GM12878 (cell line): ENCODE measurements at regions not wholly inside any gene's neighbourhood (a gene's known extent, or its start where the extent isn't known, plus 50 kb on each side); places are given as distances from the start of the nearest gene placed in this dataset.

ENCODE experiments used
- ATAC-seq: fragments of 200-7000 bp; cut with Tn5 transposase; 3 replicates; pipeline ENCODE4 v1.9.1; 2020; ENCODE audit warnings: mild to moderate bottlenecking, moderate library complexity
- BruUV-seq: library from RNA; stranded (reverse); fragments of 400-500 nt; replicated peaks from 2 replicates; lab custom pipeline; 2021; lab: Mats Ljungman, UMichigan
- CTCF ChIA-PET: fragments of 300-600 bp; sonication (Branson Sonifier 250); formaldehyde crosslinking; extraction: SDS; loops from one replicate; lab custom pipeline; 2021; ENCODE audit warnings: inconsistent platforms; lab: Yijun Ruan, JAX
- POLR2A ChIA-PET: fragments of 350-600 bp; formaldehyde crosslinking; extraction: SDS; loops from one replicate; lab custom pipeline; 2021; ENCODE audit warnings: inconsistent platforms; lab: Charles Lee
- RAD21 ChIA-PET: fragments of 300-600 bp; sonication (Branson Sonifier 250); formaldehyde crosslinking; loops from one replicate; lab custom pipeline; 2023; ENCODE audit warnings: antibody characterized with exemption; ENCODE audit not compliant: unreplicated experiment; lab: Charles Lee
- SMC1A ChIA-PET: fragments of 300-600 bp; sonication (Branson Sonifier 250); formaldehyde crosslinking; loops from one replicate; lab custom pipeline; 2023; ENCODE audit not compliant: unreplicated experiment, uncharacterized antibody; lab: Charles Lee
- DNase-seq: peaks from one replicate; pipeline ENCODE4 v3.0.0-alpha.2; 2011; ENCODE audit warnings: low read depth, low spot score
- FAIRE-seq: peaks from 3 replicates; lab custom pipeline; 2011; peaks lifted over from hg19 to GRCh38; lab: Jason Lieb, UNC
- H2AFZ ChIP-seq: 2 replicates; pipeline ENCODE4 v1.6.0; 2011; ENCODE audit warnings: low read depth, low read length, control low read depth; ENCODE audit not compliant: control insufficient read depth
- H3K27ac ChIP-seq: 2 replicates; pipeline ENCODE4 v1.5.1; 2011; ENCODE audit warnings: control low read depth; ENCODE audit not compliant: control insufficient read depth, insufficient read depth
- H3K27me3 ChIP-seq, 2 experiments: replicated peaks in 1 of 2; 2 replicates each; pipeline versions ENCODE4 v1.6.0 to v1.6.1; 2011; ENCODE audit warnings: low read length in 1 of 2; ENCODE audit not compliant: control insufficient read depth in 2 of 2, insufficient read depth in 2 of 2
- H3K36me3 ChIP-seq, 2 experiments: 2 replicates each; pipeline ENCODE4 v1.5.1; 2011; ENCODE audit warnings: low read length in 1 of 2; ENCODE audit not compliant: control insufficient read depth in 2 of 2, insufficient read depth in 2 of 2
- H3K4me1 ChIP-seq: 2 replicates; pipeline ENCODE4 v1.6.1; 2011; ENCODE audit warnings: mild to moderate bottlenecking, low read length, moderate library complexity, mixed read lengths; ENCODE audit not compliant: control insufficient read depth, insufficient read depth
- H3K4me2 ChIP-seq: 2 replicates; pipeline ENCODE4 v1.6.0; 2011; ENCODE audit warnings: control low read depth; ENCODE audit not compliant: control insufficient read depth, insufficient read depth
- H3K4me3 ChIP-seq: fragments of 200-600 bp; sonication (generic); 2 replicates; pipeline ENCODE4 v1.5.1; 2016
- H3K79me2 ChIP-seq: 2 replicates; pipeline ENCODE4 v1.6.0; 2011; ENCODE audit warnings: low read length; ENCODE audit not compliant: control insufficient read depth, insufficient read depth
- H3K9ac ChIP-seq: 2 replicates; pipeline ENCODE4 v1.8.0; 2011; ENCODE audit warnings: low read length, control low read depth, mixed read lengths; ENCODE audit not compliant: control insufficient read depth, insufficient read depth
- H3K9me3 ChIP-seq: replicated peaks from 3 replicates; pipeline ENCODE4 v1.5.1; 2011; ENCODE audit warnings: mild to moderate bottlenecking, low read length; ENCODE audit not compliant: control insufficient read depth, insufficient read depth
- H4K20me1 ChIP-seq: 2 replicates; pipeline ENCODE4 v1.6.0; 2011; ENCODE audit not compliant: control insufficient read depth, insufficient read depth
- BCL11A ChIP-seq: IDR thresholded peaks from 2 replicates; pipeline ENCODE4 v1.6.1; 2011; ENCODE audit warnings: low read depth, low read length
- CBFB ChIP-seq: IDR thresholded peaks from 2 replicates; pipeline ENCODE4 v1.6.1; 2016; ENCODE audit warnings: antibody characterized with exemption, low read depth
- CHD2 ChIP-seq: IDR thresholded peaks from 2 replicates; pipeline ENCODE4 v1.6.1; 2011; ENCODE audit warnings: low read depth, low read length, improper control_type of control experiment, borderline replicate concordance
- EGR1 ChIP-seq, 2 experiments: IDR thresholded peaks; 1 replicate in 1 of 2; 2 replicates in 1 of 2; pipeline ENCODE4 v1.6.1; 2011 to 2012; ENCODE audit warnings: low read depth in 2 of 2, low read length in 2 of 2, borderline replicate concordance in 1 of 2, mild to moderate bottlenecking in 1 of 2, moderate library complexity in 1 of 2
- IRF4 ChIP-seq: IDR thresholded peaks from 2 replicates; pipeline ENCODE4 v1.6.1; 2011; ENCODE audit warnings: low read depth, low read length
- KDM1A ChIP-seq: fragments of 200-600 bp; sonication (generic); IDR thresholded peaks from 2 replicates; pipeline ENCODE4 v1.6.1; 2016; ENCODE audit warnings: borderline replicate concordance
- NFYA ChIP-seq: IDR thresholded peaks from 2 replicates; pipeline ENCODE4 v1.6.1; 2011; ENCODE audit warnings: low read depth, mild to moderate bottlenecking, low read length, improper control_type of control experiment, borderline replicate concordance
- RBBP5 ChIP-seq: fragments of 200-600 bp; sonication (generic); conservative IDR thresholded peaks from 2 replicates; pipeline ENCODE4 v1.6.1; 2016
- RELA ChIP-seq: fragments of 450-650 bp; IDR thresholded peaks from 2 replicates; pipeline ENCODE4 v1.8.0; 2014; ENCODE audit warnings: borderline replicate concordance; ENCODE audit not compliant: partially characterized antibody
- SMC3 ChIP-seq: IDR thresholded peaks from 2 replicates; pipeline ENCODE4 v1.6.1; 2011; ENCODE audit warnings: low read length, improper control_type of control experiment, borderline replicate concordance
- SRF ChIP-seq, 2 experiments: IDR thresholded peaks; 2 replicates each; pipeline ENCODE4 v1.6.1; 2011; ENCODE audit warnings: low read depth in 2 of 2, low read length in 2 of 2, mild to moderate bottlenecking in 1 of 2, moderate library complexity in 1 of 2
- STAT3 ChIP-seq: IDR thresholded peaks from 2 replicates; pipeline ENCODE4 v1.6.1; 2011; ENCODE audit warnings: low read depth, low read length, improper control_type of control experiment
- YY1 ChIP-seq: IDR thresholded peaks from 2 replicates; pipeline ENCODE4 v1.6.1; 2011; ENCODE audit warnings: low read depth, mild to moderate bottlenecking, low read length
- ZNF384 ChIP-seq: IDR thresholded peaks from 2 replicates; pipeline ENCODE4 v1.6.1; 2012; ENCODE audit warnings: low read depth, mild to moderate bottlenecking, low read length, improper control_type of control experiment, borderline replicate concordance
- WGBS: methylation state at CpG from one replicate; pipeline ENCODE4 v1.1.6; 2016; ENCODE audit warnings: low lambda C conversion rate; ENCODE audit not compliant: insufficient replicate concordance, insufficient coverage; ENCODE audit errors: missing lambda C conversion rate; 5-methylcytosine and 5-hydroxymethylcytosine counted together
- in situ Hi-C: fragments of 300-500 bp; cut with MboI; formaldehyde crosslinking; loops from 9 replicates; pipeline ENCODE4 v1.14.3; 2018; ENCODE audit warnings: mixed read lengths
- intact Hi-C: fragments of 100-400 bp; cut with micrococcal nuclease; formaldehyde crosslinking; loops from one replicate; pipeline ENCODE4 v1.14.2; 2022; ENCODE audit not compliant: unreplicated experiment
- TF ChIP-seq, protein P1 (sequence below): IDR thresholded peaks from 2 replicates; pipeline ENCODE4 v1.6.1; 2011; ENCODE audit warnings: low read depth, low read length, improper control_type of control experiment, borderline replicate concordance
- TF ChIP-seq, protein P2 (sequence below): fragments of 450-650 bp; IDR thresholded peaks from 2 replicates; pipeline ENCODE4 v1.6.1; 2017; ENCODE audit warnings: antibody characterized with exemption, mild to moderate bottlenecking, moderate library complexity

DNA sequence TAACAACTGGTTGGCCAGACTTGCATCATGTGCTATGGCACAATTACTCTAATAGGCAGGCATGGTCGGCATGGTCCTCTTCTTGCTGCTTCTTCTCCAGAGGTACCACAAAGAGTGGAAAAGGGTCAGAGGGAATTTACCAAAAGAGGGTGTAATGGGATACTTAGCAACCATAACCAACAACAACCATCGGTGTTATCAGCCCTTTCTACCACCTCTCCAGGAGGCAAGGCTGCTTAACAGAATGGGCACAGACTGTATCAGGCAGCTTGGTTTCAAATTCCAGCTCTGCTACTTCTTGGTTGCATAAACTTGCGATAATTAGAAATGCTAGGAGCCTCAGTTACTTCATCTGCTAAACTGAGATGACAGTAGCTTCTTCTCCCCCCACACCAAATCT is 284.6 kb upstream of the CRBN start:
- CTCF ChIA-PET, result no interaction called here
- SMC1A ChIA-PET, result no interaction called here
- in situ Hi-C loops (no loop called here), intact Hi-C loops (no loop called here)
- no TSS peak for BruUV-seq
- FAIRE-seq (no peak), ATAC-seq (no peak), DNase-seq (no peak)
- POLR2A ChIA-PET, result no interaction called here
- Histone ChIP-seq H3K4me2 (no peak overlapping the region), H3K9me3 (no peaks in the 10 kb centered on the region), H3K27ac (no peak overlapping the region), H3K36me3 (no peaks in the 10 kb centered on the region), H4K20me1 (no peaks in the 10 kb centered on the region; the same call in 1 of the 2 replicates), H3K79me2 (no peaks in the 10 kb centered on the region), H3K27me3 (no peaks in the 10 kb centered on the region), H3K4me1 (no peaks in the 10 kb centered on the region), H3K4me3 (no peak overlapping the region), H3K9ac (no peak overlapping the region), H2AFZ (no peak overlapping the region)
- TF ChIP-seq CHD2 (no peak), CBFB (no peak), SMC3 (no peak), IRF4 (no peak), EGR1 (IDR thresholded peaks at IDR 0.05; ENCODE audit: borderline replicate concordance in 1 of 2, low read depth in 2 of 2, low read length in 2 of 2) (no peak), NFYA (no peak), RELA (no peak), YY1 (no peak), RBBP5 (no peak), KDM1A (no peak), BCL11A (no peak), STAT3 (no peak), ZNF384 (no peak), SRF (IDR thresholded peaks at IDR 0.05; ENCODE audit: low read depth in 2 of 2, low read length in 2 of 2) (no peak)
- TF ChIP-seq, protein P1, sequence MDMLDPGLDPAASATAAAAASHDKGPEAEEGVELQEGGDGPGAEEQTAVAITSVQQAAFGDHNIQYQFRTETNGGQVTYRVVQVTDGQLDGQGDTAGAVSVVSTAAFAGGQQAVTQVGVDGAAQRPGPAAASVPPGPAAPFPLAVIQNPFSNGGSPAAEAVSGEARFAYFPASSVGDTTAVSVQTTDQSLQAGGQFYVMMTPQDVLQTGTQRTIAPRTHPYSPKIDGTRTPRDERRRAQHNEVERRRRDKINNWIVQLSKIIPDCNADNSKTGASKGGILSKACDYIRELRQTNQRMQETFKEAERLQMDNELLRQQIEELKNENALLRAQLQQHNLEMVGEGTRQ, result no peak
- TF ChIP-seq, protein P2, sequence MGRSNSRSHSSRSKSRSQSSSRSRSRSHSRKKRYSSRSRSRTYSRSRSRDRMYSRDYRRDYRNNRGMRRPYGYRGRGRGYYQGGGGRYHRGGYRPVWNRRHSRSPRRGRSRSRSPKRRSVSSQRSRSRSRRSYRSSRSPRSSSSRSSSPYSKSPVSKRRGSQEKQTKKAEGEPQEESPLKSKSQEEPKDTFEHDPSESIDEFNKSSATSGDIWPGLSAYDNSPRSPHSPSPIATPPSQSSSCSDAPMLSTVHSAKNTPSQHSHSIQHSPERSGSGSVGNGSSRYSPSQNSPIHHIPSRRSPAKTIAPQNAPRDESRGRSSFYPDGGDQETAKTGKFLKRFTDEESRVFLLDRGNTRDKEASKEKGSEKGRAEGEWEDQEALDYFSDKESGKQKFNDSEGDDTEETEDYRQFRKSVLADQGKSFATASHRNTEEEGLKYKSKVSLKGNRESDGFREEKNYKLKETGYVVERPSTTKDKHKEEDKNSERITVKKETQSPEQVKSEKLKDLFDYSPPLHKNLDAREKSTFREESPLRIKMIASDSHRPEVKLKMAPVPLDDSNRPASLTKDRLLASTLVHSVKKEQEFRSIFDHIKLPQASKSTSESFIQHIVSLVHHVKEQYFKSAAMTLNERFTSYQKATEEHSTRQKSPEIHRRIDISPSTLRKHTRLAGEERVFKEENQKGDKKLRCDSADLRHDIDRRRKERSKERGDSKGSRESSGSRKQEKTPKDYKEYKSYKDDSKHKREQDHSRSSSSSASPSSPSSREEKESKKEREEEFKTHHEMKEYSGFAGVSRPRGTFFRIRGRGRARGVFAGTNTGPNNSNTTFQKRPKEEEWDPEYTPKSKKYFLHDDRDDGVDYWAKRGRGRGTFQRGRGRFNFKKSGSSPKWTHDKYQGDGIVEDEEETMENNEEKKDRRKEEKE, result no peak
- WGBS, result 12% methylated on average over 3 of the region's 3 CpGs
- RAD21 ChIA-PET, result no interaction called here
